Thymus (tissue), 11 donors: ENCODE measurements at regions not wholly inside any gene's neighbourhood (a gene's known extent, or its start where the extent isn't known, plus 50 kb on each side); places are given as distances from the start of the nearest gene placed in this dataset.

ENCODE experiments used
- DNase-seq, 9 donors: peaks; one replicate each; pipeline ENCODE4 v3.0.0-alpha.2; 2013; ENCODE audit warnings: low spot score in 9 of 9, low read depth in 6 of 9, missing footprints in 1 of 9
- H3K27ac ChIP-seq, 2 donors: one replicate each; pipeline ENCODE4 v1.5.1; 2013; ENCODE audit warnings: control low read depth in 1 of 2, low read depth in 1 of 2, low read length in 1 of 2, mild to moderate bottlenecking in 1 of 2, moderate library complexity in 1 of 2
- H3K27me3 ChIP-seq, 2 donors: one replicate each; pipeline ENCODE4 v1.5.1; 2013; ENCODE audit warnings: low read length in 1 of 2; ENCODE audit not compliant: control insufficient read depth in 2 of 2, insufficient read depth in 1 of 2
- H3K36me3 ChIP-seq, 2 donors: one replicate each; pipeline ENCODE4 v1.5.1; 2013; ENCODE audit warnings: low read length in 1 of 2, mild to moderate bottlenecking in 1 of 2, moderate library complexity in 1 of 2; ENCODE audit not compliant: control insufficient read depth in 2 of 2, insufficient read depth in 2 of 2
- H3K4me1 ChIP-seq, 2 donors: one replicate each; pipeline ENCODE4 v1.5.1; 2013; ENCODE audit warnings: low read length in 2 of 2; ENCODE audit not compliant: control insufficient read depth in 2 of 2, insufficient read depth in 2 of 2
- H3K4me3 ChIP-seq, 2 donors: one replicate each; pipeline ENCODE4 v1.5.1; 2013; ENCODE audit warnings: low read length in 2 of 2, control low read depth in 1 of 2, mild to moderate bottlenecking in 1 of 2
- H3K9me3 ChIP-seq, 2 donors: one replicate each; pipeline ENCODE4 v1.5.1; 2013; ENCODE audit warnings: low read length in 1 of 2, mild to moderate bottlenecking in 1 of 2; ENCODE audit not compliant: control insufficient read depth in 2 of 2, insufficient read depth in 1 of 2
- WGBS: extraction: QIAGEN DNeasy Blood & Tissue Kit; methylation state at CpG from one replicate; pipeline ENCODE4 v1.1.7; 2013; 5-methylcytosine and 5-hydroxymethylcytosine counted together
- donor health status: healthy.

GRCh38 chr13:38216181-38216580 lies 133.5 kb upstream of the UFM1 start:
- 91% methylated on average over 2 of the region's 2 CpGs for WGBS
- no peaks in the 10 kb centered on the region for H3K27me3 ChIP-seq
- H3K36me3 ChIP-seq: no peaks in the 10 kb centered on the region
- no peaks in the 10 kb centered on the region for H3K4me1 ChIP-seq
- H3K9me3 ChIP-seq: no peaks in the 10 kb centered on the region
- no peak for DNase-seq
- no peak overlapping the region for H3K27ac ChIP-seq
- H3K4me3 ChIP-seq: no peak overlapping the region

GRCh38 chr13:38213314-38213713 lies 136.3 kb upstream of the UFM1 start:
- no peak for DNase-seq
- Histone ChIP-seq H3K36me3 (no peaks in the 10 kb centered on the region), H3K9me3 (no peaks in the 10 kb centered on the region), H3K4me1 (no peaks in the 10 kb centered on the region), H3K4me3 (no peak overlapping the region), H3K27ac (no peak overlapping the region), H3K27me3 (no peaks in the 10 kb centered on the region)
- 95% methylated on average over 1 of the region's 1 CpG for WGBS

- H3K27ac ChIP-seq: no peak overlapping the region
- DNase-seq: no peak
- 94% methylated on average over 3 of the region's 3 CpGs for WGBS
- H3K9me3 ChIP-seq: no peaks in the 10 kb centered on the region
- H3K36me3 ChIP-seq: no peaks in the 10 kb centered on the region
- H3K4me1 ChIP-seq: no peaks in the 10 kb centered on the region
- no peaks in the 10 kb centered on the region for H3K27me3 ChIP-seq
- no peak overlapping the region for H3K4me3 ChIP-seq
Measured at GRCh38 chr13:38210928-38211596, 138.6 kb upstream of the UFM1 start.

GRCh38 chr13:38204556-38204955 lies 145.1 kb upstream of the UFM1 start:
- H3K4me3 ChIP-seq: no peak overlapping the region
- no peaks in the 10 kb centered on the region for H3K4me1 ChIP-seq
- H3K9me3 ChIP-seq: no peaks in the 10 kb centered on the region
- no peak overlapping the region for H3K27ac ChIP-seq
- H3K36me3 ChIP-seq: no peaks in the 10 kb centered on the region
- no peak for DNase-seq
- H3K27me3 ChIP-seq: no peaks in the 10 kb centered on the region

GRCh38 chr13:38202740-38203139 lies 146.9 kb upstream of the UFM1 start:
- Histone ChIP-seq H3K9me3 (no peaks in the 10 kb centered on the region), H3K36me3 (no peaks in the 10 kb centered on the region), H3K4me1 (no peaks in the 10 kb centered on the region), H3K27me3 (no peaks in the 10 kb centered on the region), H3K4me3 (no peak overlapping the region), H3K27ac (no peak overlapping the region)
- no peak for DNase-seq
- 91% methylated on average over 4 of the region's 4 CpGs for WGBS

- no peaks in the 10 kb centered on the region for H3K27me3 ChIP-seq
- H3K9me3 ChIP-seq: no peaks in the 10 kb centered on the region
- no peaks in the 10 kb centered on the region for H3K36me3 ChIP-seq
- no peaks in the 10 kb centered on the region for H3K4me1 ChIP-seq
- 94% methylated on average over 3 of the region's 3 CpGs for WGBS
- H3K27ac ChIP-seq: no peak overlapping the region
- DNase-seq: no peak
- no peak overlapping the region for H3K4me3 ChIP-seq
Measured at GRCh38 chr13:38191016-38191415, 158.6 kb upstream of the UFM1 start.

GRCh38 chr13:38180670-38181069 lies 169.0 kb upstream of the UFM1 start:
- Histone ChIP-seq H3K27me3 (no peaks in the 10 kb centered on the region), H3K27ac (no peak overlapping the region), H3K4me3 (no peak overlapping the region), H3K36me3 (no peaks in the 10 kb centered on the region), H3K9me3 (no peaks in the 10 kb centered on the region), H3K4me1 (no peaks in the 10 kb centered on the region)
- DNase-seq: peak in 1 of 9 donors; percentile 6
- 49% methylated on average over 1 of the region's 1 CpG for WGBS

- Histone ChIP-seq H3K27me3 (no peaks in the 10 kb centered on the region), H3K4me3 (no peak overlapping the region), H3K27ac (no peak overlapping the region), H3K9me3 (no peaks in the 10 kb centered on the region), H3K4me1 (no peaks in the 10 kb centered on the region), H3K36me3 (no peaks in the 10 kb centered on the region)
- WGBS: 91% methylated on average over 1 of the region's 1 CpG
- no peak for DNase-seq
Measured at GRCh38 chr13:38180126-38180525, 169.5 kb upstream of the UFM1 start.

GRCh38 chr13:38176664-38177063 lies 173.0 kb upstream of the UFM1 start:
- Histone ChIP-seq H3K36me3 (no peaks in the 10 kb centered on the region), H3K4me3 (no peak overlapping the region), H3K27ac (no peak overlapping the region), H3K9me3 (no peaks in the 10 kb centered on the region), H3K4me1 (no peaks in the 10 kb centered on the region), H3K27me3 (no peaks in the 10 kb centered on the region)
- no peak for DNase-seq

GRCh38 chr13:38173403-38173802 lies 176.2 kb upstream of the UFM1 start:
- H3K27ac ChIP-seq: no peak overlapping the region
- H3K9me3 ChIP-seq: no peaks in the 10 kb centered on the region
- H3K4me1 ChIP-seq: no peaks in the 10 kb centered on the region
- no peak for DNase-seq
- 93% methylated on average over 1 of the region's 1 CpG for WGBS
- H3K27me3 ChIP-seq: no peaks in the 10 kb centered on the region
- H3K4me3 ChIP-seq: no peak overlapping the region
- H3K36me3 ChIP-seq: no peaks in the 10 kb centered on the region
